ENCODE measurements at regions not wholly inside any gene's neighbourhood (a gene's known extent, or its start where the extent isn't known, plus 50 kb on each side); places are given as distances from the start of the nearest gene placed in this dataset.
"Not testable (repeated sequence)": the region's sequence is repeated elsewhere in the genome, so short reads cannot be mapped to it uniquely, and the experiment has no call there.

DNA sequence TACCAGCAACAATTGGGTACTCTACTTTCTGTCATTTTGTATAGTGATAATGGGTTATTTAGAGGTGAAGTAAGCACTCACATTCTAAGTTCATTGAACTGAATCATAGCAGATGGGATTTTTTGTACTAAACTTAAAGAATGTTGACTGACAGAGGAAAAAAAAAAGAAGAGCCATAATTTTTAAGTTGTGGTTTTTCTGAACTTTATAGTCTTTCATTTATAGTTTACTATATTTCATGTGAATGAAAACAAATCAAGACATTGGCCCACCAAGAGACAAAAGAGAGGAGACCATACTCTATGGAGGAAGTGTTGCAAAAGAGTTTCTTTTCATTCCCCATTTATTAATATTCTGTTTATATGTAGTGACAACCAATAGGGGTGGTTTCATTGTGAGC lies 685.7 kb downstream of the BCKDHB start:
- Histone ChIP-seq H3K36me3 (ENCODE audit: control insufficient read depth, insufficient read depth, low read length) (no peaks in the 10 kb centered on the region), H3K4me3 (replicated peaks; ENCODE audit: low read depth, low read length) (no peak overlapping the region), H3K27me3 (replicated peaks; ENCODE audit: control insufficient read depth, insufficient read depth, low read length) (no peaks in the 10 kb centered on the region)
- DNase-seq (ENCODE audit: extremely low read depth, insufficient read length): no peak
- TF ChIP-seq CTCF (IDR thresholded peaks at IDR 0.05; ENCODE audit: insufficient read depth, low read length, poor library complexity, severe bottlenecking): no peak

- DNase-seq (ENCODE audit: extremely low read depth, insufficient read length): no peak
- no peaks in the 10 kb centered on the region for H3K27me3 ChIP-seq (replicated peaks; ENCODE audit: control insufficient read depth, insufficient read depth, low read length)
- no peak overlapping the region for H3K4me3 ChIP-seq (replicated peaks; ENCODE audit: low read depth, low read length)
- TF ChIP-seq CTCF (IDR thresholded peaks at IDR 0.05; ENCODE audit: insufficient read depth, low read length, poor library complexity, severe bottlenecking): no peak
- H3K36me3 ChIP-seq (ENCODE audit: control insufficient read depth, insufficient read depth, low read length): no peaks in the 10 kb centered on the region
Observed at GRCh38 chr6:80789912-80790570, 683.6 kb downstream of the BCKDHB start.

DNA sequence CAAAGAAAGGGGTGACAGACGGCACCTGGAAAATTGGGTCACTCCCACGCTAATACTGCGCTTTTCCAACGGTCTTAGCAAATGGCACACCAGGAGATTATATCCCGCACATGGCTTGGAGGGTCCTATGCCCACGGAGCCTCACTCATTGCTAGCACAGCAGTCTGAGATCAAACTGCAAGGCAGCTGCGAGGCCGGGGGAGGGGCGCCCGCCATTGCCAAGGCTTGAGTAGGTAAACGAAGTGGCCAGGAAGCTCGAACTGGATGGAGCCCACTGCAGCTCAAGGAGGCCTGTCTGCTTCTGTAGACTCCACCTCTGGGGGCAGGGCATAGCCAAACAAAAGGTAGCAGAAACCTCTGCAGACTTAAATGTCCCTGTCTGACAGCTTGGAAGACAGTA lies 676.8 kb downstream of the BCKDHB start:
- not testable (repeated sequence) for H3K4me3 ChIP-seq (replicated peaks; ENCODE audit: low read depth, low read length); H3K27me3 ChIP-seq (replicated peaks; ENCODE audit: control insufficient read depth, insufficient read depth, low read length); DNase-seq (ENCODE audit: extremely low read depth, insufficient read length); H3K36me3 ChIP-seq (ENCODE audit: control insufficient read depth, insufficient read depth, low read length)

DNA sequence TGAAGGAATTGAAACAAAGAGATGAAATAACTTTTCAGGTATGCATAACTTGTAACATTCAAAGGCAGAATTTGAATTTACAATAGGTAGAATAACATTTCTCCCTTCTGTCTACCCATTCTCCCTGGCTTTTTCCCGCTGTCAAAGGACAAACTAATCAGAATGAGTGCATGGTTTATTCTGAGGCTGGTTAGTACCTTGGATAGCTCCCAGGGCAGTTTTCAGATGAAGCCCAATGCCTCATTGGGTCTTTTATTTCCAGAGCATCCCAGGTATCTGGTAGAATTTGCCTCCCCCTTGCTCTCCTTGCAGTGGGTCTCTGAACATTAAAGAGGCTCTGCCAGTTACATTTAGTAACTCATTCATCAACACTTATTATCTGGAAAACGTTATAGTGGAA lies 665.5 kb downstream of the BCKDHB start:
- Histone ChIP-seq H3K36me3 (ENCODE audit: control insufficient read depth, insufficient read depth, low read length) (no peaks in the 10 kb centered on the region), H3K27me3 (replicated peaks; ENCODE audit: control insufficient read depth, insufficient read depth, low read length) (no peaks in the 10 kb centered on the region), H3K4me3 (replicated peaks; ENCODE audit: low read depth, low read length) (no peak overlapping the region)
- TF ChIP-seq CTCF (IDR thresholded peaks at IDR 0.05; ENCODE audit: insufficient read depth, low read length, poor library complexity, severe bottlenecking): no peak
- no peak for DNase-seq (ENCODE audit: extremely low read depth, insufficient read length)

- no peaks in the 10 kb centered on the region for H3K27me3 ChIP-seq (replicated peaks; ENCODE audit: control insufficient read depth, insufficient read depth, low read length)
- TF ChIP-seq CTCF (IDR thresholded peaks at IDR 0.05; ENCODE audit: insufficient read depth, low read length, poor library complexity, severe bottlenecking): no peak
- no peak for DNase-seq (ENCODE audit: extremely low read depth, insufficient read length)
- no peaks in the 10 kb centered on the region for H3K36me3 ChIP-seq (ENCODE audit: control insufficient read depth, insufficient read depth, low read length)
- no peak overlapping the region for H3K4me3 ChIP-seq (replicated peaks; ENCODE audit: low read depth, low read length)
Observed at GRCh38 chr6:80769106-80769505, 662.6 kb downstream of the BCKDHB start.

GRCh38 chr6:80767808-80768207 lies 661.3 kb downstream of the BCKDHB start:
- DNase-seq (ENCODE audit: extremely low read depth, insufficient read length): no peak
- no peak for TF ChIP-seq CTCF (IDR thresholded peaks at IDR 0.05; ENCODE audit: insufficient read depth, low read length, poor library complexity, severe bottlenecking)
- H3K4me3 ChIP-seq (replicated peaks; ENCODE audit: low read depth, low read length): no peak overlapping the region
- no peaks in the 10 kb centered on the region for H3K27me3 ChIP-seq (replicated peaks; ENCODE audit: control insufficient read depth, insufficient read depth, low read length)
- no peaks in the 10 kb centered on the region for H3K36me3 ChIP-seq (ENCODE audit: control insufficient read depth, insufficient read depth, low read length)
